ENCODE measurements at regions not wholly inside any gene's neighbourhood (a gene's known extent, or its start where the extent isn't known, plus 50 kb on each side); places are given as distances from the start of the nearest gene placed in this dataset.

- DNase-seq (ENCODE audit: low spot score) = no peak
These were observed 374.3 kb downstream of the DCAF12L2 start for GRCh38 chrX:125791787-125792186.

DNA sequence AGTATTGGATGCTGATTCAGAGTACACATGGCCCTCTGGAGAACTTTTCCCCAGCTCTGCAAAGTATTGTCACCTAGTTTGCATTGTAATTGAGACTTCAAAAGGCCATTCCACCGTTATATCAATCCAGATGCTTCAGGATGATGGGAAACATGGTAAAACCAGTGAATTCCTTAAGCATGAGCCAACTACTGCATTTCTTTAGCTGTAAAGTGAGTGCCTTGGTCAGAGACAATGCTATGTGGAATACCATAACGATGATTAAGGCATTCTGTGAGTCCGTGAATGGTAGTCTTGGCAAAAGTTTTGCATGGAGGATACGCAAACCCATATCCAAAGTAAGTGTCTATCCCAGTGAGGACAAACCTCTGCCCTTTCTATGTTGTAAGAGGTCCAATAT lies 355.2 kb downstream of the DCAF12L2 start:
- no peak for DNase-seq (ENCODE audit: low spot score)

GRCh38 chrX:125826080-125826479 lies 340.0 kb downstream of the DCAF12L2 start:
- DNase-seq (ENCODE audit: low spot score) = no peak

DNA sequence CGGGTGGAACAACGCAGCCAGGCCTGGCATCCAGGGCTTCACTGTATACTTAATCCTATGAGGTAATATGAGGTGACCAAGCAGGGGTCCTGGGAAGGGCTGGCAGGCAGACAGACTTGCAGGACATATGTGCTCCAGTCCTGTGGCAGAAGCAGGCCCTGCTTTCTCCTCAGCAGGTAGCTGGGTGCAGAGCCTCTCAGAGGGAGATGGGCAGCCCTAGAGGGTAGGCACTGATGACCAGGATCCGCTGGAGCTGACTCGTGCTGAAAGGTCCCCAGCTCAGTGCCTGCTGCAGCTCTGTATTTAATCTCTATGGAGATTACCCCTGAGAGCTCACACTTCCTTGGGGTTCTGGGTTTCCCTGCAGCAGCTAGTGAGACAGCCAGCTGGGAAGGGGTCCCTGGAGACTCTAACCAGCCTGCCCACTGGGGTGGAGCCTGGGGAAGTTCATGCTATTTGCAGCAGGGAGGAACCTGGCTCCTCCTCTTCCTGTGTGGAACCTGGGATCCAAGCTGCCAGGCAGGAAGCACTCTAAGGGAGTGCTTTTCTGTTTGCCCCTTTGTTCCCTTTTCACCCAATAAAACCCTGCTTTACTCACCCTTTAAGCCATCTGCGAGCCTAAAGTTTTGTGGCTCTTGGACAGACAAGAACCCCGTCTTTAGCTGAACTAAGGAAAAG lies 339.2 kb downstream of the DCAF12L2 start:
- DNase-seq (ENCODE audit: low spot score) = no peak

- no peak for DNase-seq (ENCODE audit: low spot score)
These were observed 319.8 kb downstream of the DCAF12L2 start for GRCh38 chrX:125846271-125846670.

DNA sequence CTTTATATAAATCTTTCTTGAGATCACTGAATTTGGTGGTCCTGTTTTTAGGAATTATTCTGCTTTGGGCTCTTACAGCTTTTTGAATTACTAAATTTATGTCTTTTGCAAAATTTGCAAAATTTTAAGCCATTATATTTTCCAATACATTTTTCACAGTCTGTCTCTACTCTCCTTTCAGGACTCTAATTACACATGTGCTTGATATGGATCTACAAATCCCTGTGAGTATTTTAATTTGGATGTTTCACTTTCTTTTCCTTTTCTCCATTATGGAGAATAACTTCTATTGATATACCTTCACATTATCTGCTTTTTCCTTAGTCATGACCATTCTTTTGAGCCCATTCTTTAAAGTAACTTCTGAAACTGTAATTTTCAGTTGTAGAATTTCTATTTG lies 315.4 kb downstream of the DCAF12L2 start:
- no peak for DNase-seq (ENCODE audit: low spot score)

- no peak for DNase-seq (ENCODE audit: low spot score)
These were observed 282.9 kb downstream of the DCAF12L2 start for GRCh38 chrX:125883169-125883568.

DNA sequence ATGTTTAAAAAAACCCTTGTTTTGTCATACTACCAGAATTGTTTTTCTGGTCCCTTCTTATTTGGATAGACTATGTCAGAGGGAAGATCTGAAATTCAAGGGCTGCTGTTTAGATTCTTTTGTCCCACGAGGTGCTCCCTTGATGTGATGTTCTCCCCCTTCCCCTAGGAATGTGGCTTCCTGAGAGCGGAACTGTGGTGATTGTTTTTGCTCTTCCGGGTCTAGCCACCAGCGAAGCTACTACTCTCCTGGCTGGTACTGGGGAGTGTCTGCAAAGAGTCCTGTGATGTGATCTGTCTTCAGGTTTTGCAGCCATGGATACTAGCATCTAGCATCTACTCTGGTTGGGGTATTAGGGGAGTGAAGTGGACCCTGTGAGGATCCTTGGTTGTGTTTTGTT lies 271.1 kb downstream of the DCAF12L2 start:
- no peak for DNase-seq (ENCODE audit: low spot score)

DNA sequence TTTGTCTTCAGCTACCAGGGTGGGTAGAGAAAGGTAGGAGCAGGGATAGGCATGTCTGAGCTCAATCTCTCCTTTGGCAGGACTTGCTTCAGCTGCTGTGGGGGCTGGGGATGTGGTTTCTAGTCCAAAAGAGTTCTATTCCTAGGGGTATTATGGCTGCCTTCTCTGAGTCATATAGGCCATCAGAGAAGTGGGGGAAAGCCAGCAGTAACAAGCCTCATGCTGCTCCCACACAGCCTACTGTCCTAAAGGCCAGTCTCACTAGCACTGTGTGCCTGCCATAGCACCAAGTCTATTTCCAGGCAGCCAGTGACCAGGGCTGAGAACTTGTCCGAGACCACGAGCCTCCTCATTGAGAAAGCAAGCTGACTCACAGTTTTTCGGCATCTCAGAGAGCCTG lies 270.6 kb downstream of the DCAF12L2 start:
- DNase-seq (ENCODE audit: low spot score) = no peak

- DNase-seq (ENCODE audit: low spot score) = no peak
These were observed 239.8 kb downstream of the DCAF12L2 start for GRCh38 chrX:125926295-125926694.

DNA sequence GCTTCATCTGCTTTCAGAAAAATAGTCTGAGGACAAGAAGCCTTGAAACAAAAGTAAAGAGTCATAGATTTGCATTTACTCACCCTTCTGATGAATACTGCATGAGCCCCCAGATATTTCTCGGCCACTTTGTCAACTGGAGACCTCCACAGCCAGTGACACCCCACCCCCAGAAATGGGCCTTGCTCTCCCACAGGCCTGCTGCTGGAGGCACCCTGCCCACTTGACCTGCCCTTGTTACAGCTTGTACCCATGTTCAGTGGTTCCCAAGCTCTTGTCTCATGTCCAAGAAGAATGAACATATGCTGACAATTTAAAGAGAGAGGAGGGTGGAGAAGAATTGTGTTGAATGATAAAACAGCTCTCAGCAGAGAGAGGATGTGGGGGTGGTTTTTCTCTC lies 225.1 kb downstream of the DCAF12L2 start:
- DNase-seq (ENCODE audit: low spot score) = no peak

DNA sequence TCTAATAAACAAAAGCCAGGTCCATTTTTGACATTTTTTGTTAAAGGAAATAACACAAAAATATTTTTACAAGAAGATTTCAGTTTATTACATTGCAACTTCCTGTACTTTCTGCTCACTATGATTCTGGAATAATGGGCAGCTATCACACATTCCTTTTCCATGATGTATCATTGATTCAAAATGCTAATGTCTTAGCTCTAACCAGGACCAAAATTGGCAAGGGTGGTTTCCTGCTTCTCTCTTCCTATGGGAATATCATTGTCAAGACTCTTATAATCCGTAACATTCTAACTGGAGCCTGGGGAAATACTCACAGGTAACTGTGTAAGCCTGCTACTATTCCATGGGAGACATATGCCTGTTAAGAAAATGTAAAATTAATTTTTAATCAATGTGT lies 218.6 kb downstream of the DCAF12L2 start:
- DNase-seq (ENCODE audit: low spot score) = no peak

DNA sequence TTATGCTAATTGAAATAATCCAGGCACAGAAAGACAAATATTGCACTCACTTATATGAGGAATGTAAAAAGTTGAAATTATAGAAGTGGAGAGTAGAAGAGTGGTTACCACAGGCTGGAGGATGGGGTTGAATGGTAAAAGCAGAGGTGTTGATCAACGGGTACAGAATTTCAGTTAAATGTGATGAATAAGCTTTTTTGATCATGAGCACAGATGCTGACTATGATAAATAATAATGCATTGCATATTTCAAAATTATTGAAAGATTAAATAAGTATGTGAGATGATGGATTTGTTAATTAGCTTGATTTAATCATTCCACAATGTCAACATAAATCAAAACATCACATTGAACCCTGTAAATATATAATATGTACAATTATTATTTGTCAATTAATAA lies 213.1 kb downstream of the DCAF12L2 start:
- DNase-seq (ENCODE audit: low spot score) = no peak

DNA sequence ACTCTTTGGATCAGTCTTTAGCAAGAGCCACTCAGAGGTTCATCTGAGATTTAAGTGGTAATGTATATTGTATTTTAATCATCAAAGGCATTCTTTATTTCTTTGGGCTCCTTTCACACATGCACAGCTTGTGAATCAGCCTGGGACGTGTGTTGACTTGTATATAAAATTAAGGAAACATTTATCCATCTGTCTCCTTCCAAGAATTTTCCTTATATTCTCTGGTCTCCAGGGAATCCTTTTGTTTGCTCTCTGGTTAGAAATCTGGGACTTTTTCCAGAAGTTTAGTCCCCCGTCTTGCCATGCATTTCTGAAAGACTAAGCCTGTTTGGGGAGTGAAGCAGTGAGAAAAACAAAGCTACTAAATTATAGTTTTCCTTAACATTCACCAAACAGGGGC lies 212.3 kb downstream of the DCAF12L2 start:
- no peak for DNase-seq (ENCODE audit: low spot score)

- no peak for DNase-seq (ENCODE audit: low spot score)
These were observed 211.9 kb downstream of the DCAF12L2 start for GRCh38 chrX:125954236-125954635.

DNA sequence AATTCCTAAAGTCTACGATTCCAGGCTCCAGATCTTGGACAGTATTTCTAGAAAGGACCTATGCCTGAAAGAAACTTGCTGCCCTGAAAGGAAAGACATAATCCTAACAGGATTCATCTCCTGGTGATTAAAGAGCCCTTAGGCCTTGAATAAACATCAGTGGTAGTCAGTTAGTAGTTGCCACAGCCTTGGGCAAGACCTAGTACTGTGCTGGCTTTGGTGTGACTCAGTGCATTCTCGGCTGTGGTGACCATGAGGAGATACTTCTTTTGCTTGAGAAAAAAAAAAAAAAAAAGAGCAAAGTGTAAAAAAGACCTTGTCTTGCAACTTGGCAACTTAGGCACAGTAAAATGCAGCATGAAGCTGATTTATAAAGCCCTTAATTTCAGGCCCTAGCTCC lies 188.2 kb downstream of the DCAF12L2 start:
- no peak for DNase-seq (ENCODE audit: low spot score)

DNA sequence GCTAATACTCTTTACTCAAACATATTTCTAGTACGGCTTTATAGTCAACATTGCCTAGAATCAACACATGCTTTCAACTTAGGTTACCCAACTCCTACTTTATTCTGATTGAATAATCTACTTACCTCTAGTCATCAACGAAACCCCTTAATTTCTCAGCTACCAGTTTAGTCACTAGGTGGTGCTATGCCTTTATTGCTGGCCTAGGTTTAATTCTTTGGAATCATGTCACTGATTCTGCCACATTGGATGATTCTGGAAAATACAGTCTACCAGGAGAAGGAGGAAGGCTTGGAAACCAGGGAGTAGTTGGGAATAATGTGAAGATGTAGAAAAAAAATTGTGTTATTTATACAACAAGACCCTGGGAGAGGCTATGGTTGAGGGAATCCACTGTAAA lies 167.7 kb downstream of the DCAF12L2 start:
- DNase-seq (ENCODE audit: low spot score) = peak; percentile 1

GRCh38 chrX:126027229-126027628 lies 138.9 kb downstream of the DCAF12L2 start:
- DNase-seq (ENCODE audit: low spot score) = no peak

DNA sequence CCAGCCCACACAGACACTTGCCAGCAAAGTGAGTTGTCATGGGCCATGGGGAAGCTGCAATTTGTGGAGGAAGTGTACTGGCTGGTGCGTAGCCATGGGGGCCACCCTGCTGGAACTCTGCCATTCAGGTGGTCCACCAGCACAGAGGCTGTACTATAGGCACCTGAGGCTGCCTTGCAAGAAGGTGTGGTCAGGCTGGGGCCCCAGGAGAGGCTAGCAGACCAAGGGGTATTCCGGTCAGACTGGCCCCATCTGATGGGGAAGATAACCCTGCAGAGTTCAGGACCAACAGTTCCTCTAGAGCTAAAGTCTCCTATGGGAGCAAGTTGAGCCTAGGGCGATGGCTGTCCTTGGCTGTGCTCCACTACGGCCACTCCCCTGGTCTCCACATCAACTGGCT lies 136.1 kb downstream of the DCAF12L2 start:
- DNase-seq (ENCODE audit: low spot score) = no peak

GRCh38 chrX:126063984-126064383 lies 102.1 kb downstream of the DCAF12L2 start:
- DNase-seq (ENCODE audit: low spot score) = no peak

DNA sequence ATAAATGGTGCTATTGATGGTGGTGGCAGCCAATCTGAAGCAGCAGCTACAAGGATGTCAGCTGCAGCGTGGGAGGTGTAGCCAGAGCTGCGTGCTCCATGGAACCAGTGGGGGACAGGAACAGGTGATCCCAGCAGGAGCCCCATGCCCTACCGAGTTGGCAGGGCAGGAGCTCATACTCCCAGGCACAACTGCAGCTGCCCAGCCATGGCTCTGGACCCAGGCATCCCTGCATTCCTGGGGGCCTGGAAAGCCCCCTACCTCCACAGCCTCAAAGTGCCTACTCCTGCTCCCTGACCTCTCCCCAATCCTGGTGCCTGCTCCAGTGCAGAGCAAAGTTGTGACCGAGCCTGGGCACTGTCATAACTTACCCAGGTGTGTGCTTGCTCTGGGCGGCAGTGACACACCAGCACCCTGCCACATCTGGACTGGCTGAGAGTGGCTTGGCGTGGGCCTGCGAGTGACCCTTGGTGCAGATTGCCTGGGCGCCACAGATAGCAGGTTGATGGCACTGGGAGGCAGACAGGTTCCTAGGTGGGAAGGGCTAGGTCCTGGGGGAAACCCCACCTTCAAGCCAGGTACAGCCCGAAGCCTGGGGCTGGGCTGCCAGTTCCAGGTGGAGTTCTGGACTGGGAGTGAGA lies 101.1 kb downstream of the DCAF12L2 start:
- no peak for DNase-seq (ENCODE audit: low spot score)

GRCh38 chrX:126065901-126066660 lies 100.0 kb downstream of the DCAF12L2 start:
- DNase-seq (ENCODE audit: low spot score) = no peak
